Nephron progenitor cell (in vitro differentiated cells): ENCODE measurements at regions not wholly inside any gene's neighbourhood (a gene's known extent, or its start where the extent isn't known, plus 50 kb on each side); places are given as distances from the start of the nearest gene placed in this dataset.

Source experiments
- DNase-seq: peaks from one replicate; pipeline ENCODE4 v3.0.0; 2021
- H3K27ac Mint-ChIP-seq: 2 replicates; pipeline ENCODE4 v1.8.0; 2021; ENCODE audit warnings: mild to moderate bottlenecking, moderate library complexity, mixed read lengths
- H3K27me3 Mint-ChIP-seq: 2 replicates; pipeline ENCODE4 v1.8.0; 2021; ENCODE audit warnings: mild to moderate bottlenecking, low read depth, mixed read lengths; ENCODE audit not compliant: poor library complexity
- H3K36me3 Mint-ChIP-seq: 2 replicates; pipeline ENCODE4 v1.8.0; 2021; ENCODE audit warnings: low read depth, mixed read lengths
- H3K4me1 Mint-ChIP-seq: 2 replicates; pipeline ENCODE4 v1.8.0; 2021; ENCODE audit warnings: mixed read lengths
- H3K4me3 Mint-ChIP-seq: 2 replicates; pipeline ENCODE4 v1.8.0; 2021; ENCODE audit warnings: mild to moderate bottlenecking, moderate library complexity, mixed read lengths
- H3K9me3 Mint-ChIP-seq: 2 replicates; pipeline ENCODE4 v1.8.0; 2021; ENCODE audit warnings: mild to moderate bottlenecking, moderate library complexity, mixed read lengths
- TF ChIP-seq, protein P1 (sequence below): fragments of 200-600 bp; sonication (generic); IDR thresholded peaks from 2 replicates; pipeline ENCODE4 v1.5.0; 2021; ENCODE audit warnings: antibody characterized with exemption

DNA sequence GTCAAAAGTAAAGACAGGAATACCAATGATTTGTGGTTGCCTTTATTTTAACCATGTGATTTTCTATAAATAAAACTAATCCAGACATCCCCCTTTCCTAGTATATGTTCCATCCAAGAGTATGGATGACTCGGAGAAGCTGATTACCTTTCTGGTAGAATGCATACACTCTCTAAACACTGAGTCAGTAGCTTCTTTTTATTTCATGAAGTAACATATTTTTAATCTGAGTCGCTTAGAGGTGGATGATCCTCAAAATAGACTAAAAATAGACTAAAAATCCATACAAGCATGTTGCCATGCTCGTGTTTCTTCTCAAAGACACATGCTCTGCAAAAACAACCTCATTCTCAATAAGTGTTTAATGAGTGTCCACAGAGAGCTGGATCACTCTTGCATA is 263.7 kb downstream of the COL12A1 start:
- no peak for DNase-seq
- H3K4me1 Mint-ChIP-seq = peaks cover 7% of the 10 kb centered on the region
- no peak overlapping the region for H3K27ac Mint-ChIP-seq
- H3K4me3 Mint-ChIP-seq = no peak overlapping the region
- H3K9me3 Mint-ChIP-seq = no peaks in the 10 kb centered on the region
- H3K27me3 Mint-ChIP-seq = no peaks in the 10 kb centered on the region
- H3K36me3 Mint-ChIP-seq = no peaks in the 10 kb centered on the region
- TF ChIP-seq, protein P1, sequence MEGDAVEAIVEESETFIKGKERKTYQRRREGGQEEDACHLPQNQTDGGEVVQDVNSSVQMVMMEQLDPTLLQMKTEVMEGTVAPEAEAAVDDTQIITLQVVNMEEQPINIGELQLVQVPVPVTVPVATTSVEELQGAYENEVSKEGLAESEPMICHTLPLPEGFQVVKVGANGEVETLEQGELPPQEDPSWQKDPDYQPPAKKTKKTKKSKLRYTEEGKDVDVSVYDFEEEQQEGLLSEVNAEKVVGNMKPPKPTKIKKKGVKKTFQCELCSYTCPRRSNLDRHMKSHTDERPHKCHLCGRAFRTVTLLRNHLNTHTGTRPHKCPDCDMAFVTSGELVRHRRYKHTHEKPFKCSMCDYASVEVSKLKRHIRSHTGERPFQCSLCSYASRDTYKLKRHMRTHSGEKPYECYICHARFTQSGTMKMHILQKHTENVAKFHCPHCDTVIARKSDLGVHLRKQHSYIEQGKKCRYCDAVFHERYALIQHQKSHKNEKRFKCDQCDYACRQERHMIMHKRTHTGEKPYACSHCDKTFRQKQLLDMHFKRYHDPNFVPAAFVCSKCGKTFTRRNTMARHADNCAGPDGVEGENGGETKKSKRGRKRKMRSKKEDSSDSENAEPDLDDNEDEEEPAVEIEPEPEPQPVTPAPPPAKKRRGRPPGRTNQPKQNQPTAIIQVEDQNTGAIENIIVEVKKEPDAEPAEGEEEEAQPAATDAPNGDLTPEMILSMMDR = no peak

GRCh38 chr6:74941424-74941823 is 264.4 kb downstream of the COL12A1 start:
- H3K4me3 Mint-ChIP-seq = no peak overlapping the region
- no peaks in the 10 kb centered on the region for H3K9me3 Mint-ChIP-seq
- TF ChIP-seq, protein P1 = no peak
- no peak for DNase-seq
- no peaks in the 10 kb centered on the region for H3K36me3 Mint-ChIP-seq
- no peak overlapping the region for H3K27ac Mint-ChIP-seq
- peaks cover 7% of the 10 kb centered on the region for H3K4me1 Mint-ChIP-seq
- no peaks in the 10 kb centered on the region for H3K27me3 Mint-ChIP-seq

- Mint-ChIP-seq H3K4me1 (peaks cover 7% of the 10 kb centered on the region), H3K36me3 (no peaks in the 10 kb centered on the region), H3K4me3 (no peak overlapping the region), H3K27ac (no peak overlapping the region), H3K27me3 (no peaks in the 10 kb centered on the region), H3K9me3 (no peaks in the 10 kb centered on the region)
- TF ChIP-seq, protein P1 = no peak
- no peak for DNase-seq
Measured at GRCh38 chr6:74939721-74940620, 265.9 kb downstream of the COL12A1 start.

DNA sequence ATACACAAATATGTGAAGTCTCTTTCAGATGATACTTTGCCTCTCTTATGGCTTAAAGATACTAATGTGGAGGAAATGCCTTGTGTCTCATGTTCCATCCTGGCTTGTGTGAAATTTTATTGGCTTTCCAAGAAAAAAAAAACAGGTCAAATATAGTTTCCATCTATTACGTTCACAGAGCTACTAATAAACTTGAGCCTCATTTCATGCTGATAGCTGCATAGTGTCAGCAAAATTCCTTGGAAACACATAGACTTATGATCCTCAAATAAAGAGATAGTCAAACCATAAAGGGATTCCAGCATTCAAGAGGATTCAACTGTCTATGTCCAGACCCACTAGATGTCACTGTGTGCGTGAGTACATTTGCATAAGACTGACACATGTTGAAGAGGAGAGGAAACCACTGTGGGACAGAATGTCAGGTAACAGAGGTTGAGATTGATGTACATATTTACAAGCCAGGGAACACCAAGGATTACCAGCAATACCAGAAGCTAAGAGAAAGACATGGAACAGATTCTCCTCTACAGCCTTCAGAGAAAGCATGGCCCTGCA is 266.6 kb downstream of the COL12A1 start:
- Mint-ChIP-seq H3K4me3 (no peak overlapping the region), H3K27ac (no peak overlapping the region), H3K4me1 (peaks cover 7% of the 10 kb centered on the region), H3K36me3 (no peaks in the 10 kb centered on the region), H3K9me3 (no peaks in the 10 kb centered on the region), H3K27me3 (no peaks in the 10 kb centered on the region)
- TF ChIP-seq, protein P1 = no peak
- DNase-seq = no peak

GRCh38 chr6:74937936-74938335 is 267.9 kb downstream of the COL12A1 start:
- Mint-ChIP-seq H3K27ac (no peak overlapping the region), H3K36me3 (no peaks in the 10 kb centered on the region), H3K4me3 (no peak overlapping the region), H3K27me3 (no peaks in the 10 kb centered on the region), H3K9me3 (no peaks in the 10 kb centered on the region), H3K4me1 (peaks cover 7% of the 10 kb centered on the region)
- TF ChIP-seq, protein P1 = no peak
- DNase-seq = no peak
